ENCODE measurements at regions not wholly inside any gene's neighbourhood (a gene's known extent, or its start where the extent isn't known, plus 50 kb on each side); places are given as distances from the start of the nearest gene placed in this dataset.
"Not testable (repeated sequence)": the region's sequence is repeated elsewhere in the genome, so short reads cannot be mapped to it uniquely, and the experiment has no call there.

DNA sequence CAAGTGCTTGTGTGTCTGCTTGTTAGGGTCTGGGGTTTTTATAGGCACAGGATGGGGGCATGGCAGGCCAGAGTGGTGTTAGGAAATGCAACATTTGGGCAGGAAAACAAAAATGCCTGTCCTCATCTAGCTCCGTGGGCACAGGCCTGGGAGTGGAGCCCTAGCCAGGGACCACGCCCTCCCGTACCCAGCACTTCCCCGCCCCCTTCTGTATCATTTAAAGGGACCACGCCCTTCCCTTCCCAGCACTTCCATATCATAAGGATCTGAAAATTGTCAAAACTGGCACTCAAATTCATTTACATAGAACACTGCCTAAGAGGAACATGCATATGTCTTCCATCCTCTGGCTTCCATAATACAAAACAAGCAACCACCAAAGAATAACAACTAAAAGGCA, 185.8 kb downstream of the B3GLCT start:
- no peaks in the 10 kb centered on the region for H3K36me3 Mint-ChIP-seq (ENCODE audit: low read depth)
- H3K4me3 Mint-ChIP-seq = no peak overlapping the region
- no peaks in the 10 kb centered on the region for H3K4me1 Mint-ChIP-seq
- H3K9me3 Mint-ChIP-seq = no peaks in the 10 kb centered on the region
- no peak for ATAC-seq (replicated peaks)
- H3K27ac Mint-ChIP-seq = no peak overlapping the region
- peaks cover 3% of the 10 kb centered on the region for H3K27me3 Mint-ChIP-seq

DNA sequence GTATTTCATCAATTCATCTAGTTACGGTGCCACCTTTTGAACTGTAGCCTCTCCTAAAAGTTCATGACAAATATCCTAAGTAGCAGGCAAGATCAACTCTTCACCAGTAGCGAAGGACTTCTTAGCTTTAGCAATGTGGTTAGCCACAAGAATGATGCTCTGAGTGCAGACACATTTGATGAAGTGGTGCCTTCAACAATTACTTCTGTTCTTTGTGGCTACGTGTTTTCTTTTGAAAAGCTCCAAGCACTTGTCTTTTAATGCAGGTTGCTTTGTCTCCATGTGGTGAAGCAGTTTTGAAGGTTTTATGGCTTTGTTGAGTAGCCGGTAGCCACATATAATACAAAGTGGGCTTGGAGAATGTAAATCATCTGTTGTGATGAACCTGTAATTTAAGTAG, 194.7 kb downstream of the B3GLCT start:
- Mint-ChIP-seq H3K4me3 (no peak overlapping the region), H3K36me3 (ENCODE audit: low read depth) (no peaks in the 10 kb centered on the region), H3K4me1 (no peaks in the 10 kb centered on the region), H3K27me3 (peaks cover 11% of the 10 kb centered on the region), H3K27ac (no peak overlapping the region), H3K9me3 (peaks cover 10% of the 10 kb centered on the region)
- no peak for ATAC-seq (replicated peaks)

DNA sequence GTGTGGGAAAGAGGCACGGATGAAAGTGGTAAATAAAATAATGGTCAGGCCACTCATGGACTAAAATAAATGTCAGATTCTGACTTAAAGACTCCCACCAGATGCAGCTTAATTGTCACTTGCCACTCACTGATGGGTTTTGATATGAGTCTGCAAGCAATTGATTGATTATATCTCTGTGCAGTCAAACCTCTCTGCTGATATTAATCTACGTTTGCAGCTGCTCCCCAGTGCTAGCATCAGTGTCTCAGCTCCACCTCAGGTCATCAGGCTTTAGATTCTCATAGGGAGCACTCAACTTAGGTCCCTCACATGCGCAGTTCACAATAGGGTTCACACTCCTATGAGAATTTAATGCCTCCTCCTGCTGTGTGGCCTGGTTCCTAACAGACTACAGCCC, 195.3 kb downstream of the B3GLCT start:
- H3K27ac Mint-ChIP-seq = no peak overlapping the region
- no peak overlapping the region for H3K4me3 Mint-ChIP-seq
- peaks cover 14% of the 10 kb centered on the region for H3K9me3 Mint-ChIP-seq
- H3K4me1 Mint-ChIP-seq = no peaks in the 10 kb centered on the region
- ATAC-seq (replicated peaks) = no peak
- H3K36me3 Mint-ChIP-seq (ENCODE audit: low read depth) = no peaks in the 10 kb centered on the region
- H3K27me3 Mint-ChIP-seq = peaks cover 11% of the 10 kb centered on the region

DNA sequence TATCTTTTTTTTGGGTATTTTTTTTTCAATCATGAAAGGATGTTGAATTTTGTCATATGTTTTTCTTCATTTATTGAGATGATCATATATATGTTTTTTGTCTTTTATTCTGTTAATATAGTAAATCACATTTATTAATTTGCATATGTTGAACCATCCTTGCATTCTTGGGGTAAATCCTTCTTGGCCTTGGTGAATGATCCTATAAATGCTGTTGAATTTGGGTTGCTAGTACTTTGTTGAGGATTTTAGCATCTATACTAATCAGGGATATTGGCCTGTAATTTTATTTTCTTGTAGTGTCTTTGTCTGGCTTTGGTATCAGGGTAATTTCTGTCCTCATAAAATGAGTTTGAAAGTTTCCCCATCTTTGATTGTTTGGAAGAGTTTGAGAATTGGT, 199.9 kb downstream of the B3GLCT start:
- no peaks in the 10 kb centered on the region for H3K36me3 Mint-ChIP-seq (ENCODE audit: low read depth)
- H3K27me3 Mint-ChIP-seq = peaks cover 11% of the 10 kb centered on the region
- no peak for ATAC-seq (replicated peaks)
- H3K4me3 Mint-ChIP-seq = no peak overlapping the region
- H3K27ac Mint-ChIP-seq = no peak overlapping the region
- H3K4me1 Mint-ChIP-seq = no peaks in the 10 kb centered on the region
- H3K9me3 Mint-ChIP-seq = peaks cover 19% of the 10 kb centered on the region

DNA sequence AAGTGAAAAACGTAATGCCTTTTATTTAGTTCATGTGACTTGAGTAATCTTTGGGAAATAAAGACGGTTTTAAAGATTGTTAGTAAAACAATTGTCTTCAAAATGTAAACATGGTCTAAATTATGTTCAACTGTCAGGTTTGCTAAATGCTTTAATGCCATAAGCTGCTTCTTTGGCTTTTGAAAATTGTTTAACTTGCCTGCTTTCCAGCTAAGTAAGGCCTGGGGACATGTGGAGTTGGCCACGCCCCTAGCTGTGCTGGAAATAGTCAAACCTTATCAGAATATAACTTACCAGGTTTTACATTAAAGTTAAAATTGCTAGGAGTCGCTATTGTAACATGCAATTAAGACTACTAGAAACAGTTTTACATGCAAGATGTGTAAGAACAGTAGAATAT, 203.9 kb downstream of the B3GLCT start:
- H3K27ac Mint-ChIP-seq; H3K27me3 Mint-ChIP-seq; ATAC-seq (replicated peaks); H3K4me3 Mint-ChIP-seq; H3K36me3 Mint-ChIP-seq (ENCODE audit: low read depth); H3K4me1 Mint-ChIP-seq: not testable (repeated sequence)
- peaks cover 11% of the 10 kb centered on the region for H3K9me3 Mint-ChIP-seq

DNA sequence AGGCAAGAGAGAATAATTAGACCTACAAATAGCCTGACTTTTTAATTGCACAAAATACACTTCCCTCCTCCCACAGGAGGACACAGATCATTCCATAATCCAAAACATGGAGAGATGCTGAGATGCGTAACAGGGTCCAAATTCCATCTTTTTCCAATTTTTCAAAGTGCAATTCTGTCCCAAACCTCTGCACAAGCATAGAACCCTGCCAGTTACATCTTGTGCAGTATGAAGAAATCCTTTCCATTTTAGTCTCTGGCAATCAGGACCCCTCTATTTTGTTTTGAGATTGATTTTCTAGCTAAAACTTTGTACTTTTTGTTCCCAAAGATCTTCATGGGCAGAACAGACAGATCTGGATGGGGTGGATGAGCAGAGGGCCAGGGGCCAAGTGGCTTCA, 209.2 kb downstream of the B3GLCT start:
- Mint-ChIP-seq H3K27ac (no peak overlapping the region), H3K36me3 (ENCODE audit: low read depth) (no peaks in the 10 kb centered on the region), H3K9me3 (no peaks in the 10 kb centered on the region), H3K4me1 (peaks cover 2% of the 10 kb centered on the region), H3K27me3 (peaks cover 10% of the 10 kb centered on the region), H3K4me3 (no peak overlapping the region)
- ATAC-seq (replicated peaks) = no peak

DNA sequence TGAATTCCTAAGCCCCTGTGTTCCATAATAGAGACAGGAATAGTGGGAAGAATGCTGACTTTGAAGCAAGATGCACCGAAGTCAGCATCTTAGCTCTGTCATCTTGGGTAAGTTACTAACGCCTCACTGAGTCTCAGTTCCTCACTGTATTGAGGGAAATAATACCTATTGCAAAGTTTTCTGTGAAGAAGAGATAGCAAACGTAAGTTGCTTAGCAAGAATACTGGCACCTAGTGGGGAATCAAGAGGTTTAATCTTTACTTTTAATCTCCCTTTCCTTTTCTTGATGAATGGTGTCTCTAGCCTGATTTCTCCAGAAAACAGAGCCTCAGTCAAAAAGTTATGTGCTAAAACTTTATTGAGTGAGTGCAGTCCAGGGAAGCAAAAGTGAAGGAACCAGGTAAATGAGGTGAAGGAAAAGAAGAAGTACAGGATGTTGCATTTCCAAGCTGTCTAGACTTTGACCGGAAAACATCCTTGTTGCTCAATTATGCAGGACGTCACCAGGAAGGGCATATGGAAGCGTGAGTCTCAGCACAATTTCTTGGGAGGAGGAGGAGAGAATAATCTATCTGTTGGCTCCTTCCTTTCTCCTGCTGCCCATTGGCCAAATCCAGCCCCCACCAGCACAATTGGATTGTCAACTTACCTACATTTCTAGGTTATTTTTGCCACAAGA, 210.0 kb downstream of the B3GLCT start:
- no peak overlapping the region for H3K4me3 Mint-ChIP-seq
- no peaks in the 10 kb centered on the region for H3K36me3 Mint-ChIP-seq (ENCODE audit: low read depth)
- H3K9me3 Mint-ChIP-seq = no peaks in the 10 kb centered on the region
- peaks cover 12% of the 10 kb centered on the region for H3K27me3 Mint-ChIP-seq
- peak overlapping the region; percentile 9 for H3K27ac Mint-ChIP-seq
- peaks cover 4% of the 10 kb centered on the region for H3K4me1 Mint-ChIP-seq
- no peak for ATAC-seq (replicated peaks)

DNA sequence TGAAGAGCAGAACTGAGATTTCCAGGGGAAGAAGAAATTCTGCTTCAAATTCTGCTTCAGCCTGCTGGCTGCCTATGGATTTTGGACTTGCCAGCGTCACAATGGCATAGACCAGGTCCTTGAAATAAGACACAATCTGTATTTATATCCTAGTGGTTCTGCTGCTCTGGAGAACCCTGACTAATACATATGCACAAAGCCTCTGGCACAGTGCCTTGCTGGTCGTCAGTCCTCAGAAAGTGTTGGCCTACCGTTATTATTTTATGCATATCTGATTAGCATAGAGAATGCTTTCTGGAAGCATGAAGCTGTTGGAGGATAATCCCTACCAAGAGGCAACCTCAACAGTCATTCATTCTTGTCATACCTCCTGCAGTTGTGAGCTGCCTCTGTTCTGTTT, 213.7 kb downstream of the B3GLCT start:
- no peak overlapping the region for H3K27ac Mint-ChIP-seq
- ATAC-seq (replicated peaks) = no peak
- H3K27me3 Mint-ChIP-seq = peaks cover 12% of the 10 kb centered on the region
- peaks cover 4% of the 10 kb centered on the region for H3K4me1 Mint-ChIP-seq
- no peaks in the 10 kb centered on the region for H3K9me3 Mint-ChIP-seq
- no peak overlapping the region for H3K4me3 Mint-ChIP-seq
- H3K36me3 Mint-ChIP-seq (ENCODE audit: low read depth) = no peaks in the 10 kb centered on the region

DNA sequence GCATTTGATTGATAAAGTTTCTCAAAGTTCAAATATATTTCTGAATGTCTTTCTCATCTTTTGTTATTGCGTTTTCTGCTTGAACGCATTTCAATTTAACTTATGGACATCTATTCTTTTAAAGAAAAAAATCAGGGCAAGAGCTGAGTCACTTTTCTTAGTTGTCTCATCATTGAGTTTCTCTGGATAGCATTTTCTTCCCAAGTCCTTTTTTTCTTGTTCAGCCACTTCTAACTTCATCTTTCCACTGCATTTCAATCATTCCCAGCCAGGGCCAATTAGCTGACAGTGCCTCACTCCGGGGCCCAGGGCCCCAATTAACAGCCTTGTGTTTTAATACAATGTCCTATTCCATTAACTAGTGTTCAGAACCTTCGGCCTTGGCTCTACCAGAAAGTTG, 216.3 kb downstream of the B3GLCT start:
- no peak overlapping the region for H3K4me3 Mint-ChIP-seq

DNA sequence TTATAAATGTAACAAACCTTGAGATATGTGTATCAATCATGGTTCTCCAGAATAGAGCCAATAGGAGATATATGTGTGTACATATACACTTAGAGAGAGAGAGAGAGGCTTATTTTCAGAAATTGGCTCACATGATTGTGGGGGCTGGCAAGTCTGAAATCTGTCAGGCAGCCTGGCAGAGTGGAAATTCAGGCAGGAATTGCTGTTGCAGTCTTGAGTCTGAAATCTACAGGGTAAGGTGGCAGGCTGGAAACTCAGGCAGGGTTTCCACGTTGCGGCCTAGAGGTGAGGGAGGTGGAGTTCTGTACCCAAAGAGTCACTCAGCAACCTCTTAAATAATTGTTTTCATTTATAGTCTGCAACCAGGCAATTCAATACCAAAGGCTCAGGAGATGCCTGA, 218.4 kb downstream of the B3GLCT start:
- ATAC-seq (replicated peaks) = no peak
- peaks cover 4% of the 10 kb centered on the region for H3K4me1 Mint-ChIP-seq
- H3K27me3 Mint-ChIP-seq = peaks cover 8% of the 10 kb centered on the region
- no peak overlapping the region for H3K4me3 Mint-ChIP-seq
- H3K9me3 Mint-ChIP-seq = no peaks in the 10 kb centered on the region
- H3K36me3 Mint-ChIP-seq (ENCODE audit: low read depth) = no peaks in the 10 kb centered on the region
- H3K27ac Mint-ChIP-seq = no peak overlapping the region

More for the DNA sequence above, 216.3 kb downstream of the B3GLCT start:
- Mint-ChIP-seq H3K36me3 (ENCODE audit: low read depth) (no peaks in the 10 kb centered on the region), H3K4me1 (peaks cover 4% of the 10 kb centered on the region), H3K27ac (no peak overlapping the region), H3K9me3 (no peaks in the 10 kb centered on the region), H3K27me3 (peaks cover 9% of the 10 kb centered on the region)
- no peak for ATAC-seq (replicated peaks)

DNA sequence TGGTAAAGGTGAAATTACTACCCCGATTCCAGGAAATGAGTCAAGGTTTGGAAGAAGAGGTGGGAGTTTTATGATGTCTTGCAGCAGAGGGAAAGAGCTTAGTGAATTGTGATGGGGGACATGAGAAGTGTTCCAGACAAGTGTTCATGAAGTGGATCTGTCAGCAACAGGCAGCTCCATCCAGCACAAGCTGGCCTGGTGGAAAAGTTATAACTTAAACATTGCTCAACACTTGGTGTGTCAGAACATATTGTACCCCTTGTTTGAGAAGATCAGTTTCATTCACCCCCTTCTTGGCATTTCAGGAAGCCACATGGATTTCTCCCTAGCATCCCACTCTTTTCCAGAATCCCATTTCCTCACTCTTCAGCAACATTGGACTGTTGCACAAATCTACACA, 222.0 kb downstream of the B3GLCT start:
- no peak overlapping the region for H3K27ac Mint-ChIP-seq
- no peaks in the 10 kb centered on the region for H3K36me3 Mint-ChIP-seq (ENCODE audit: low read depth)
- no peak for ATAC-seq (replicated peaks)
- peaks cover 3% of the 10 kb centered on the region for H3K27me3 Mint-ChIP-seq
- H3K4me1 Mint-ChIP-seq = no peaks in the 10 kb centered on the region
- H3K4me3 Mint-ChIP-seq = no peak overlapping the region
- no peaks in the 10 kb centered on the region for H3K9me3 Mint-ChIP-seq

DNA sequence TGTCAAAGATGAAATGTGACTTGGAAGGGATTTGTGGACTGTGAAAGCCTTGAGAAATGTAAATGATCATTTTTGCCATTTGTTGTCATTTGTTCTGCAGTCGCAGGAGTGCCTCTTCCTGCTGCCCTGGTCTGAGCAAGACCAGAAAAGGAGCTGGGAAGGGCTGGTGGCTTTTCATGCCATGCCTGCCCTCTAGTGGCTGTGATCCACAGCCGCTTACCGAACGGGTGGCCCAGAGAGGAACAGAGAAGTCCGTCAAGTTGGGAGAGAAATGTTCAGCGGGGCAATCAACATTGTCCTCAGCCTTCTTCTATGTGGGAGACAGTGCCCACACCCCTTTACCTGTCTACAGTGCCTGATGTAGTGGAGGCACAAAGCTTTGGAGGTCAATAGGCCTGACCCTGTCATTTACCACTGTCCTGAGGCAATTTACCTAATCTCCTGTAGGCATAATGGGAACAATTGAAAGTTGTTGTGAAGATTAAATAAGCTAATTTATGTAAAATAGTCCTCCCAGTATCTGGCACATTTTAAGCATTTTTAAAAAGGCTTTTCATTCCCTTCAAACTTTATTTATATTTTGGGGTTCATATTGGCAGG, 224.5 kb downstream of the B3GLCT start:
- no peak overlapping the region for H3K27ac Mint-ChIP-seq
- peaks cover 3% of the 10 kb centered on the region for H3K27me3 Mint-ChIP-seq
- H3K4me3 Mint-ChIP-seq = peak overlapping the region; percentile 9
- H3K4me1 Mint-ChIP-seq = no peaks in the 10 kb centered on the region
- ATAC-seq (replicated peaks) = peak; percentile 98
- H3K9me3 Mint-ChIP-seq = no peaks in the 10 kb centered on the region
- no peaks in the 10 kb centered on the region for H3K36me3 Mint-ChIP-seq (ENCODE audit: low read depth)

DNA sequence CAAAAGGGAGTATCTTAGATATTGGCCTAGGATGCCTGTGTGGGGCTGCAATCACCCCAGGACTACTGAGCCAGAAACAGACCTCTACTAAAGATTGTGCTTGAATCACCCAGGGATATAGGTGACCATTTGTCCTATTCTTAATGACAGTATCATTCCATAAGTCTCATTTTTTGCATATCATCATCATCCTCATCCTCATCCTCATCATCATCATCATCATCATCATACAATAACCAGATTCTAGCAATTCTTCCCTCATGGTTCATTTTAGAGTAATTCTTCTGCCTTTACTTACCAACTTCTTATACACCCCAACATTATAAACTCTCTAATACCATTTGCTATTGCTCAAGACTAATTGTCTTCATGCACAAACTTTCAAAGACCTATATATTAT, 226.6 kb downstream of the B3GLCT start:
- H3K36me3 Mint-ChIP-seq (ENCODE audit: low read depth) = no peaks in the 10 kb centered on the region
- H3K4me3 Mint-ChIP-seq = no peak overlapping the region
- H3K4me1 Mint-ChIP-seq = no peaks in the 10 kb centered on the region
- no peaks in the 10 kb centered on the region for H3K9me3 Mint-ChIP-seq
- peaks cover 8% of the 10 kb centered on the region for H3K27me3 Mint-ChIP-seq
- no peak for ATAC-seq (replicated peaks)
- no peak overlapping the region for H3K27ac Mint-ChIP-seq

DNA sequence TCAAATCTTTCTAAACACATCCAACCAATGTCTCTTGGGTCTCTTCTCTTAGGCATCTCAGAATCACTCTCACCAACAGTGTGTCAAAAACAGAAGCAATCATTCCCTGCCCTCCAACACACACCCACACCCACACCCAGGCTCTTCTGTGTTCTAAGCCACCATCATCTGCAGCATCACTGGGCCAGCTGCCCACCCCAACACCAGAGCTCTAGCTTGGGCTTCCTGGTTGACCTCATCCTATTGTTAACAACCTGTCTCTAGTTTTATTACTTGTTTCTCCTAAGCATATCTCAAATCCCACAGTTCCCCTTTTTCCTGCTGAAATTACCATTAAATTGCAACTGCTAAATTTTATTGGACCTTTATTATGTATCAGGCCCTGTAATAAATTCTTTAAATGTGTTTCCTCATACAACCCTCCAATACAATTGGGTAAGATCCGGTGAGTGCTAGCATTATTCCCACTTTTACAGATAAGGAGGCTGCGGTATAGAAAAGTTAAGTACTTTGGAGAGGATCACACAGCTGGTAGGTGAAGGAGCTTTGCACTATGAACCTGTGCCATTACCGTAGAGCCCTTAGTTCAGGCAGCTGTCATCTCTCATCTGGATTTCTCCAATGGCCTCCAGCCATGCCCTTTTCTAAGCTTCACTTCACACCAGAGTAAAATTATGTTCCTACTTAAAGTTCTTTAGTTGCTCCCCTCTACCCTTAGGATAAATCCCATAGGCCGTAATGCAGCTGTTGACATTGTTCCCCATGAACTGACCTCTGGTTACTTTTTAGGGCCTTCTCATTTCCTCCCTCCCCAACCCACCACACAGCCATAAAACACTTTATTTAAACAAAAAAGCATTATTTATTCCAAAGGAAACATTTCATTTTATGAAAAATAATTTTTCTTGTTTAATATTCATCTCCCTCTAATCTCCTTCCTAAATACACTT, 227.7 kb downstream of the B3GLCT start:
- Mint-ChIP-seq H3K9me3 (no peaks in the 10 kb centered on the region), H3K4me1 (no peaks in the 10 kb centered on the region), H3K27me3 (peaks cover 7% of the 10 kb centered on the region), H3K27ac (no peak overlapping the region), H3K4me3 (no peak overlapping the region), H3K36me3 (ENCODE audit: low read depth) (no peaks in the 10 kb centered on the region)
- ATAC-seq (replicated peaks) = no peak

DNA sequence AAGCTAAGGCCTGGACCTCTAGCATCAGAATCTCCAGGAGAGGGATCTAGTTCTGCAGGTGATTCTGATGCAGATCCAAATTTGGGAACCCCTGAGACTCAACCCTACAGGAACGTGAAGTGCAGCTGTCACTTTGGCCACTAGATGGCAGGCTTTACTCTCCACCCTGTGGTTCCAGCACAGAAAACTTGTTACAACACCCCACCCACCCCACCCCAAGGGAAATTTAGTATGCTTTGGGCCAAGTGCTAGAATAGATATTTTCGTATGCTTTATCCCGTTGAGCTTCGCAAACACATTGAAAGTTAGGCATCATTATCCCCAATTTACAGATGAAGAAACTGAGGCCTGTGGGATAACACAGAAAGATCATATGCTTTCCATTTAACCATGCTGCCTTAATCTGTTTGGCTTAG, 232.0 kb downstream of the B3GLCT start:
- H3K4me1 Mint-ChIP-seq = no peaks in the 10 kb centered on the region
- no peak overlapping the region for H3K4me3 Mint-ChIP-seq
- no peaks in the 10 kb centered on the region for H3K36me3 Mint-ChIP-seq (ENCODE audit: low read depth)
- ATAC-seq (replicated peaks) = peak; percentile 45
- no peak overlapping the region for H3K27ac Mint-ChIP-seq
- no peaks in the 10 kb centered on the region for H3K9me3 Mint-ChIP-seq
- peaks cover 8% of the 10 kb centered on the region for H3K27me3 Mint-ChIP-seq

All from activated T-helper 17 cell treated with anti-CD3 and anti-CD28 coated beads, Interleukin-2, amount 50 U/mL, for 72 hours (primary cell).